Esophagus muscularis mucosa (tissue), 3 donors: ENCODE measurements at regions not wholly inside any gene's neighbourhood (a gene's known extent, or its start where the extent isn't known, plus 50 kb on each side); places are given as distances from the start of the nearest gene placed in this dataset.

ENCODE experiments used
- CTCF ChIP-seq, 3 experiments: fragments of 200-600 bp in 2 of 3; fragments of 450-650 bp in 1 of 3; sonication (generic) in 2 of 3; IDR thresholded peaks; one replicate each; pipeline ENCODE4 v1.5.1; 2017 to 2019; ENCODE audit warnings: antibody characterized with exemption in 3 of 3, mild to moderate bottlenecking in 2 of 3, moderate library complexity in 1 of 3
- POLR2A ChIP-seq: fragments of 450-650 bp; IDR thresholded peaks from one replicate; pipeline ENCODE4 v1.6.1; 2017; ENCODE audit warnings: antibody characterized with exemption, moderate library complexity, mild to moderate bottlenecking, low read depth
- POLR2AphosphoS5 ChIP-seq, 2 donors: sonication (generic); formaldehyde crosslinking; IDR thresholded peaks; one replicate each; pipeline ENCODE4 v1.6.1; 2017; ENCODE audit warnings: antibody characterized with exemption in 2 of 2

- TF ChIP-seq CTCF (IDR thresholded peaks at IDR 0.05) (no peak), POLR2A (no peak), POLR2AphosphoS5 (IDR thresholded peaks at IDR 0.05) (no peak)
Measured at GRCh38 chr5:93300945-93301344, 280.1 kb downstream of the NR2F1-AS1 start.
